ENCODE measurements at regions not wholly inside any gene's neighbourhood (a gene's known extent, or its start where the extent isn't known, plus 50 kb on each side); places are given as distances from the start of the nearest gene placed in this dataset.

GRCh38 chr9:82438581-82438980 is 450.0 kb downstream of the SPATA31D1 start:
- no peak for TF ChIP-seq POLR2AphosphoS5 (IDR thresholded peaks at IDR 0.05; ENCODE audit: low read depth, low read length)
- TF ChIP-seq POLR2A (IDR thresholded peaks at IDR 0.05; ENCODE audit: low read depth, low read length) = no peak

Data from GM12891 (cell line).